Activated CD8-positive, alpha-beta T cell treated with anti-CD3 and anti-CD28 coated beads, Interleukin-2, amount 10 ng/mL, durations not matched to agents 7 days and 5 days (primary cell): ENCODE measurements at regions not wholly inside any gene's neighbourhood (a gene's known extent, or its start where the extent isn't known, plus 50 kb on each side); places are given as distances from the start of the nearest gene placed in this dataset.

Source experiments
- ATAC-seq: fragments of 150-1000 bp; cut with Tn5 transposase; one replicate; pipeline ENCODE4 v1.10.0; 2021; ENCODE audit warnings: moderate library complexity
- CTCF ChIA-PET: fragments of 350-600 bp; sonication (Branson Sonifier 250); formaldehyde crosslinking; loops from one replicate; lab custom pipeline; 2021; ENCODE audit warnings: antibody characterized with exemption; lab: Charles Lee
- POLR2A ChIA-PET: fragments of 350-600 bp; sonication (Branson Sonifier 250); formaldehyde crosslinking; loops from one replicate; lab custom pipeline; 2021; ENCODE audit warnings: antibody characterized with exemption; lab: Charles Lee
- DNase-seq: peaks from one replicate; pipeline ENCODE4 v3.0.0-alpha.2; 2020
- H3K27ac Mint-ChIP-seq: one replicate; pipeline ENCODE4 v1.8.0; 2021; ENCODE audit warnings: mild to moderate bottlenecking, mixed read lengths
- H3K27me3 Mint-ChIP-seq: one replicate; pipeline ENCODE4 v1.8.0; 2021; ENCODE audit warnings: low read depth, mixed read lengths
- H3K36me3 Mint-ChIP-seq: one replicate; pipeline ENCODE4 v1.8.0; 2021; ENCODE audit warnings: low read depth, mixed read lengths
- H3K4me1 Mint-ChIP-seq: one replicate; pipeline ENCODE4 v1.8.0; 2021; ENCODE audit warnings: low read depth, mixed read lengths
- H3K4me3 Mint-ChIP-seq: one replicate; pipeline ENCODE4 v1.8.0; 2021; ENCODE audit warnings: mild to moderate bottlenecking, mixed read lengths
- H3K9me3 Mint-ChIP-seq: one replicate; pipeline ENCODE4 v1.8.0; 2022; ENCODE audit warnings: mixed read lengths; ENCODE audit not compliant: insufficient read depth

- Mint-ChIP-seq H3K4me1 (peaks cover 7% of the 10 kb centered on the region), H3K27me3 (no peaks in the 10 kb centered on the region), H3K9me3 (no peaks in the 10 kb centered on the region), H3K4me3 (no peak overlapping the region), H3K36me3 (no peaks in the 10 kb centered on the region), H3K27ac (no peak overlapping the region)
- no peak for ATAC-seq
- DNase-seq: no peak
- POLR2A ChIA-PET: no interaction called here
- CTCF ChIA-PET: no interaction called here
Observed at GRCh38 chr5:173454361-173454735, 126.1 kb upstream of the STC2 start.

GRCh38 chr5:173453167-173453566 is 125.0 kb upstream of the STC2 start:
- Mint-ChIP-seq H3K4me1 (peaks cover 7% of the 10 kb centered on the region), H3K9me3 (no peaks in the 10 kb centered on the region), H3K36me3 (no peaks in the 10 kb centered on the region), H3K27me3 (no peaks in the 10 kb centered on the region), H3K27ac (no peak overlapping the region), H3K4me3 (no peak overlapping the region)
- DNase-seq: no peak
- POLR2A ChIA-PET: no interaction called here
- CTCF ChIA-PET: no interaction called here
- no peak for ATAC-seq

GRCh38 chr5:173452119-173452905 is 124.1 kb upstream of the STC2 start:
- peaks cover 7% of the 10 kb centered on the region for H3K4me1 Mint-ChIP-seq
- H3K27ac Mint-ChIP-seq: no peak overlapping the region
- ChIA-PET CTCF (interaction anchor here (0.9 kb wide), 1 partner anchor 51 kb away, joined by 3 read pairs; no protein-coding TSS in a partner anchor), POLR2A (no interaction called here)
- DNase-seq: no peak
- no peaks in the 10 kb centered on the region for H3K27me3 Mint-ChIP-seq
- no peak for ATAC-seq
- no peaks in the 10 kb centered on the region for H3K36me3 Mint-ChIP-seq
- H3K4me3 Mint-ChIP-seq: no peak overlapping the region
- H3K9me3 Mint-ChIP-seq: no peaks in the 10 kb centered on the region

- ChIA-PET CTCF (interaction anchor here (0.9 kb wide), 1 partner anchor 51 kb away, joined by 3 read pairs; no protein-coding TSS in a partner anchor), POLR2A (no interaction called here)
- Mint-ChIP-seq H3K4me1 (peaks cover 3% of the 10 kb centered on the region), H3K9me3 (no peaks in the 10 kb centered on the region), H3K36me3 (no peaks in the 10 kb centered on the region), H3K4me3 (no peak overlapping the region), H3K27ac (no peak overlapping the region), H3K27me3 (no peaks in the 10 kb centered on the region)
- ATAC-seq: no peak
- DNase-seq: no peak
Observed at GRCh38 chr5:173451651-173452050, 123.4 kb upstream of the STC2 start.

GRCh38 chr5:173451031-173451430 is 122.8 kb upstream of the STC2 start:
- ATAC-seq: no peak
- H3K4me1 Mint-ChIP-seq: no peaks in the 10 kb centered on the region
- peak; percentile 24 for DNase-seq
- H3K4me3 Mint-ChIP-seq: no peak overlapping the region
- H3K27ac Mint-ChIP-seq: no peak overlapping the region
- H3K27me3 Mint-ChIP-seq: no peaks in the 10 kb centered on the region
- H3K36me3 Mint-ChIP-seq: no peaks in the 10 kb centered on the region
- H3K9me3 Mint-ChIP-seq: no peaks in the 10 kb centered on the region
- POLR2A ChIA-PET: no interaction called here
- CTCF ChIA-PET: interaction anchor here (0.9 kb wide), 1 partner anchor 52 kb away, joined by 3 read pairs; no protein-coding TSS in a partner anchor

GRCh38 chr5:173450188-173450587 is 122.0 kb upstream of the STC2 start:
- Mint-ChIP-seq H3K4me1 (no peaks in the 10 kb centered on the region), H3K4me3 (no peak overlapping the region), H3K27ac (no peak overlapping the region), H3K27me3 (no peaks in the 10 kb centered on the region), H3K9me3 (no peaks in the 10 kb centered on the region), H3K36me3 (no peaks in the 10 kb centered on the region)
- DNase-seq (no peak), ATAC-seq (no peak)
- POLR2A ChIA-PET: no interaction called here
- CTCF ChIA-PET: interaction anchor here (1.3 to 1.8 kb wide), 2 partner anchors 11 to 61 kb away, joined by 3 read pairs; no protein-coding TSS in a partner anchor

- Mint-ChIP-seq H3K27me3 (no peaks in the 10 kb centered on the region), H3K27ac (no peak overlapping the region), H3K36me3 (no peaks in the 10 kb centered on the region), H3K4me1 (no peaks in the 10 kb centered on the region), H3K4me3 (no peak overlapping the region), H3K9me3 (no peaks in the 10 kb centered on the region)
- no peak for DNase-seq
- no peak for ATAC-seq
- ChIA-PET POLR2A (no interaction called here), CTCF (interaction anchor here (1.3 to 1.8 kb wide), 2 partner anchors 12 to 62 kb away, joined by 3 read pairs; no protein-coding TSS in a partner anchor)
Observed at GRCh38 chr5:173448856-173449255, 120.6 kb upstream of the STC2 start.

- Mint-ChIP-seq H3K27ac (no peak overlapping the region), H3K36me3 (no peaks in the 10 kb centered on the region), H3K27me3 (peaks cover 4% of the 10 kb centered on the region), H3K9me3 (no peaks in the 10 kb centered on the region), H3K4me3 (no peak overlapping the region), H3K4me1 (no peaks in the 10 kb centered on the region)
- ChIA-PET POLR2A (no interaction called here), CTCF (no interaction called here)
- no peak for DNase-seq
- no peak for ATAC-seq
Observed at GRCh38 chr5:173443971-173444370, 115.8 kb upstream of the STC2 start.

GRCh38 chr5:173441053-173441628 is 112.9 kb upstream of the STC2 start:
- no peak for DNase-seq
- Mint-ChIP-seq H3K4me1 (no peaks in the 10 kb centered on the region), H3K36me3 (no peaks in the 10 kb centered on the region), H3K9me3 (no peaks in the 10 kb centered on the region), H3K27ac (no peak overlapping the region), H3K4me3 (no peak overlapping the region), H3K27me3 (peaks cover 4% of the 10 kb centered on the region)
- POLR2A ChIA-PET: no interaction called here
- CTCF ChIA-PET: no interaction called here
- ATAC-seq: no peak

- no peak for ATAC-seq
Observed at GRCh38 chr5:173438951-173439350, 110.7 kb upstream of the STC2 start.

GRCh38 chr5:173435447-173435846 is 107.2 kb upstream of the STC2 start:
- POLR2A ChIA-PET: no interaction called here
- no peaks in the 10 kb centered on the region for H3K36me3 Mint-ChIP-seq
- H3K27ac Mint-ChIP-seq: no peak overlapping the region
- no peak overlapping the region for H3K4me3 Mint-ChIP-seq
- CTCF ChIA-PET: no interaction called here
- H3K4me1 Mint-ChIP-seq: no peaks in the 10 kb centered on the region
- peaks cover 4% of the 10 kb centered on the region for H3K27me3 Mint-ChIP-seq
- DNase-seq (no peak), ATAC-seq (no peak)
- H3K9me3 Mint-ChIP-seq: no peaks in the 10 kb centered on the region

More at GRCh38 chr5:173438951-173439350, 110.7 kb upstream of the STC2 start:
- CTCF ChIA-PET: no interaction called here
- Mint-ChIP-seq H3K27ac (no peak overlapping the region), H3K9me3 (no peaks in the 10 kb centered on the region), H3K4me1 (no peaks in the 10 kb centered on the region), H3K4me3 (no peak overlapping the region), H3K36me3 (no peaks in the 10 kb centered on the region), H3K27me3 (peaks cover 4% of the 10 kb centered on the region)
- POLR2A ChIA-PET: no interaction called here
- no peak for DNase-seq

GRCh38 chr5:173434270-173434669 is 106.1 kb upstream of the STC2 start:
- no peaks in the 10 kb centered on the region for H3K36me3 Mint-ChIP-seq
- no peaks in the 10 kb centered on the region for H3K9me3 Mint-ChIP-seq
- peaks cover 6% of the 10 kb centered on the region for H3K27me3 Mint-ChIP-seq
- no peak overlapping the region for H3K4me3 Mint-ChIP-seq
- CTCF ChIA-PET: no interaction called here
- DNase-seq (no peak), ATAC-seq (no peak)
- POLR2A ChIA-PET: no interaction called here
- no peak overlapping the region for H3K27ac Mint-ChIP-seq
- no peaks in the 10 kb centered on the region for H3K4me1 Mint-ChIP-seq
